ENCODE measurements at regions not wholly inside any gene's neighbourhood (a gene's known extent, or its start where the extent isn't known, plus 50 kb on each side); places are given as distances from the start of the nearest gene placed in this dataset.

DNA sequence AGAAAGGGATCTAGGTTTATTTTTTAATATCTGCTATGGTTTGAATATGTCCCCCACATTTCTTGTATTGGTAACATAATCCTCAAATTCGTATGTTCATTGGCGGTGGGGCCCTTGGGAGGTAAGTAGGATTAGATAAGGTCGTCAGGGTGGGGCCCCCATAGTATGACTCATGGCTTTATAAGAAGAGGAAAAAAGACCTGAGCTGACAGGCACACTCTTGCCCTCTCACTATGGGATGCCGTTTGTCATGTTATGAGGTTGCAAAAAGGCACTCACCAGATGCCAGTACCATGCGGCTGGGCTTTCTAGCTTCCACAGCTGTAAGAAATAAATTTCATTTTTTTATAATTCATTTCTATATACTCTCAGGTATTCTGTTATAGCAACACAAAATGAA is 67.3 kb upstream of the SGCD start:
- no peak for TF ChIP-seq POLR2A (IDR thresholded peaks at IDR 0.05)
- no peak for TF ChIP-seq POLR2AphosphoS5 (IDR thresholded peaks at IDR 0.05)
- TF ChIP-seq, protein P1, sequence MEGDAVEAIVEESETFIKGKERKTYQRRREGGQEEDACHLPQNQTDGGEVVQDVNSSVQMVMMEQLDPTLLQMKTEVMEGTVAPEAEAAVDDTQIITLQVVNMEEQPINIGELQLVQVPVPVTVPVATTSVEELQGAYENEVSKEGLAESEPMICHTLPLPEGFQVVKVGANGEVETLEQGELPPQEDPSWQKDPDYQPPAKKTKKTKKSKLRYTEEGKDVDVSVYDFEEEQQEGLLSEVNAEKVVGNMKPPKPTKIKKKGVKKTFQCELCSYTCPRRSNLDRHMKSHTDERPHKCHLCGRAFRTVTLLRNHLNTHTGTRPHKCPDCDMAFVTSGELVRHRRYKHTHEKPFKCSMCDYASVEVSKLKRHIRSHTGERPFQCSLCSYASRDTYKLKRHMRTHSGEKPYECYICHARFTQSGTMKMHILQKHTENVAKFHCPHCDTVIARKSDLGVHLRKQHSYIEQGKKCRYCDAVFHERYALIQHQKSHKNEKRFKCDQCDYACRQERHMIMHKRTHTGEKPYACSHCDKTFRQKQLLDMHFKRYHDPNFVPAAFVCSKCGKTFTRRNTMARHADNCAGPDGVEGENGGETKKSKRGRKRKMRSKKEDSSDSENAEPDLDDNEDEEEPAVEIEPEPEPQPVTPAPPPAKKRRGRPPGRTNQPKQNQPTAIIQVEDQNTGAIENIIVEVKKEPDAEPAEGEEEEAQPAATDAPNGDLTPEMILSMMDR (IDR thresholded peaks at IDR 0.05 in 8 of 11, conservative IDR thresholded peaks at IDR 0.05 in 3 of 11) = no peak
- no peak overlapping the region for H3K27ac ChIP-seq
- no peak overlapping the region for H3K4me3 ChIP-seq
- DNase-seq = no peak
- WGBS, 5 donors = 54 to 71% (median 60%) methylated on average over 5 of the region's 5 CpGs
- no peaks in the 10 kb centered on the region for H3K36me3 ChIP-seq
- intact Hi-C loops (cut with DNase I; ENCODE audit: low total_unique reads) = no loop called here
- no peaks in the 10 kb centered on the region for H3K4me1 ChIP-seq
- no peaks in the 10 kb centered on the region for H3K27me3 ChIP-seq (replicated peaks in 1 of 7)
- no peaks in the 10 kb centered on the region for H3K9me3 ChIP-seq

DNA sequence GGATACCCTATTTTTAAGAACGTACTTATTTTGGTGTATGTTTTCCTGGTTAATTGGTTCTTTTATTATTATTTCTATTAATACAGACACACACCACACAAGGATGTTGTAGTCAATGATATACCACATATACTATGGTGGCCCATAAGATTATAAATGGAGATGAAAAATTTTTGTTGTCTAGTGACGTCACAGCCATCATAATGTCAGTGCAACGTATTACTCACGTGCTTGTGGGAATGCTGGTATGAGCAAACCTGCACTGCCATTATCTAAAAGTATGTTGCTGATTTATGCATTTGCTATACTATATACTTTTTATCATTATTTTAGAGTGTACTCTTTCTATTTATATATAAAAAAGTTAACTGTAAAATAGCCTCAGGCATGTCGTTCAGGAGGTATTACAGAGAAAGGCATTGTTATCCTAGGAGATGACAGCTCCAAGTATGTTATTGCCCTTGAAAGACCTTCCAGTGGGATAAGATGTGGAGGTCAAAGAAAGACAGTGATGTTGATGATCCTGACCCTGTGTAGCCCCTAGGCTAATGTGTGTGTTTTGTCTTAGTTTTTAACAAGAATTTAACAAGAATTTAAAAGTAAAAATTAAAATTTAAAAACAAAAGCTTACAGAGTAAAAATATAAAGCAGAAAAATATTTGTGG is 65.6 kb upstream of the SGCD start:
- Histone ChIP-seq H3K4me1 (no peaks in the 10 kb centered on the region), H3K27me3 (replicated peaks in 1 of 7) (no peaks in the 10 kb centered on the region), H3K9me3 (no peaks in the 10 kb centered on the region), H3K4me3 (no peak overlapping the region), H3K27ac (no peak overlapping the region), H3K36me3 (no peaks in the 10 kb centered on the region)
- intact Hi-C loops (cut with DNase I; ENCODE audit: low total_unique reads) = no loop called here
- TF ChIP-seq POLR2A (IDR thresholded peaks at IDR 0.05) = no peak
- TF ChIP-seq, protein P1 (IDR thresholded peaks at IDR 0.05 in 8 of 11, conservative IDR thresholded peaks at IDR 0.05 in 3 of 11) = no peak
- TF ChIP-seq POLR2AphosphoS5 (IDR thresholded peaks at IDR 0.05) = no peak
- no peak for DNase-seq
- 81 to 90% (median 89%) methylated on average over 5 of the region's 5 CpGs for WGBS, 5 donors

DNA sequence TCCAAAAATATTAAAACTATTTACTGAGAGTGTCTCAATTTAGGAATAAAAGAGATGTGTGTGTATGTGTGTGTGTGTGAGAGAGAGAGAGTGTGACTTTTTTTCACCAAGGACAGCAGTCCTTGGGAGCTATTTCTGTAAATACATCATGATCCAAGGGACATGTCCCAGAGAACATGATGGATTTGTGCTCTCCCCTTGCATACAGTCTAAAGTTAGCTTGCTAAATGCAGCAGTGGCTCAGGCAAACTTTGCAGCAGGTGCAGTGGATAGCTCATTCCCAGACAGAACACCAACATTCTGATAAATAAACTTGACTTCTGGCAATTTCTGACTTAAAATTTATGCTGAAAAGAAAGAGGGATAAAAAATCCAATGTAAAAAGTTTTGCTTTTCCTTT is 55.4 kb upstream of the SGCD start:
- no peak overlapping the region for H3K27ac ChIP-seq
- no peak overlapping the region for H3K4me3 ChIP-seq
- H3K36me3 ChIP-seq = no peaks in the 10 kb centered on the region
- DNase-seq = no peak
- no peaks in the 10 kb centered on the region for H3K27me3 ChIP-seq (replicated peaks in 1 of 7)
- intact Hi-C loops (cut with DNase I; ENCODE audit: low total_unique reads) = no loop called here
- H3K4me1 ChIP-seq = no peaks in the 10 kb centered on the region
- peaks cover 0 to 14% (median 9%) of the 10 kb centered on the region in 8 donors for H3K9me3 ChIP-seq
- TF ChIP-seq POLR2A (IDR thresholded peaks at IDR 0.05) (no peak), POLR2AphosphoS5 (IDR thresholded peaks at IDR 0.05) (no peak)
- TF ChIP-seq, protein P1 (IDR thresholded peaks at IDR 0.05 in 8 of 11, conservative IDR thresholded peaks at IDR 0.05 in 3 of 11) = no peak

DNA sequence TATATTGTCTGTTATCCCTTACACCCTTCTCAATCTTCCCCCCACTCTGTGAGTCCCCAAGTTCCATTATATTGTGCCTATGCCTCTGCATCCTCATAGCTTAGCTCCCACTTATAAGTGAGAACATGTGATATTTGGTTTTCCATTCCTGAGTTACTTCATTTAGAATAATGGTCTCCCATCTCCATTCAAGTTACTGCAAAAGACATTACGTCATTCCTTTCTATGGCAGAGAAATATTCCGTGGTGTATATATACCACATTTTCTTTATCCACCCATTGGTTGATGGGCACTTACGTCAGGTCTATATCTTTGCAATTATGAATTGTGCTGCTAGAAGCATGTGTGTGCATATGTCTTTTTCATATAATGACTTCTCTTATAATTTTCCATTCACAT is 54.8 kb upstream of the SGCD start:
- WGBS, 5 donors = 88 to 93% (median 90%) methylated on average over 3 of the region's 3 CpGs
- Histone ChIP-seq H3K27me3 (replicated peaks in 1 of 7) (no peaks in the 10 kb centered on the region), H3K27ac (no peak overlapping the region), H3K4me1 (no peaks in the 10 kb centered on the region), H3K9me3 (peaks cover 0 to 14% (median 9%) of the 10 kb centered on the region in 8 donors), H3K4me3 (no peak overlapping the region), H3K36me3 (no peaks in the 10 kb centered on the region)
- no peak for DNase-seq
- intact Hi-C loops (cut with DNase I; ENCODE audit: low total_unique reads) = no loop called here
- TF ChIP-seq POLR2AphosphoS5 (IDR thresholded peaks at IDR 0.05) = no peak
- TF ChIP-seq, protein P1 (IDR thresholded peaks at IDR 0.05 in 8 of 11, conservative IDR thresholded peaks at IDR 0.05 in 3 of 11) = no peak
- no peak for TF ChIP-seq POLR2A (IDR thresholded peaks at IDR 0.05)

All from spleen (tissue), 11 donors.